ENCODE measurements at regions not wholly inside any gene's neighbourhood (a gene's known extent, or its start where the extent isn't known, plus 50 kb on each side); places are given as distances from the start of the nearest gene placed in this dataset.
A peak's percentile ranks its signal among the peaks of the same experiment; 100 is the strongest.

DNA sequence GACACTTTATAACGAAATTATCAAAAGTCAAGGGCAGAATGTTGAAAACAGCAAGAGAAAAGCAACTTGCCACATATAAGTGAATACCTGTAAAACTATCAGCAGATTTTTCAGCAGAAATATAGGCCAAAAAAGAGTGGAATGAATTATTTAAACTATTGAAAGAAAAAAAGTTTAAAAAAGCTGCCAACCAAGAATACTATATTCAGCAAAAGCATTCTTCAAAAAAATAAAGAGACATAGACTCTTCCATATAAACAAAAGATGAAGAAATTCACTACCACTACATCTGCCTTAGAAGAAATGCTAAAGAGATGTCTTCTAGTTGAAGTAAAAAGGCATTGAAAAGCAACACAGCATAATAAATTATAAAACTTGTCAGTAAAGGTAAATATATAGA, 80.6 kb upstream of the CPNE8 start:
- H3K4ac ChIP-seq (ENCODE audit: low read depth, low read length), result no peak overlapping the region
- no peak overlapping the region for H3K18ac ChIP-seq (ENCODE audit: low read length)
- H2BK120ac ChIP-seq (ENCODE audit: insufficient read depth, low read length, poor library complexity), result no peak overlapping the region
- no CpG with 5 or more reads among the region's 1 CpG for WGBS (ENCODE audit: extremely low coverage, insufficient coverage, insufficient read length)
- H3K9ac ChIP-seq (ENCODE audit: low read length), result no peak overlapping the region
- H3K4me2 ChIP-seq (ENCODE audit: low read length), result no peak overlapping the region
- H3K79me1 ChIP-seq (ENCODE audit: low read length), result no peaks in the 10 kb centered on the region
- H3K23ac ChIP-seq (ENCODE audit: low read length), result no peak overlapping the region
- H2BK5ac ChIP-seq (ENCODE audit: low read depth, low read length, poor library complexity), result no peak overlapping the region
- no peaks in the 10 kb centered on the region for H3K9me3 ChIP-seq (ENCODE audit: insufficient read depth, low read depth, low read length)
- no peak overlapping the region for H3K14ac ChIP-seq (ENCODE audit: low read length)
- H4K8ac ChIP-seq (ENCODE audit: low read depth, low read length), result no peak overlapping the region
- H2AFZ ChIP-seq (ENCODE audit: insufficient read depth, low read length, poor library complexity), result no peak overlapping the region
- H4K91ac ChIP-seq (ENCODE audit: low read depth, low read length), result no peak overlapping the region
- H3K27ac ChIP-seq (ENCODE audit: low read depth, low read length), result no peak overlapping the region
- no peaks in the 10 kb centered on the region for H3K4me1 ChIP-seq (ENCODE audit: control insufficient read depth in 1 of 2, insufficient read depth in 2 of 2, low read length in 2 of 2)
- no peaks in the 10 kb centered on the region for H3K79me2 ChIP-seq (ENCODE audit: control insufficient read depth, insufficient read depth, low read length, poor library complexity)
- H2BK12ac ChIP-seq (ENCODE audit: low read length), result no peak overlapping the region
- no peak overlapping the region for H2AK5ac ChIP-seq (ENCODE audit: low read length)
- no peaks in the 10 kb centered on the region for H3K27me3 ChIP-seq (ENCODE audit: insufficient read depth, low read length)
- no peaks in the 10 kb centered on the region for H3K36me3 ChIP-seq (ENCODE audit: control insufficient read depth in 1 of 2, insufficient read depth in 2 of 2, low read length in 2 of 2)
- H4K12ac ChIP-seq (ENCODE audit: low read depth, low read length), result no peak overlapping the region
- no peak for DNase-seq
- no peak overlapping the region for H3K4me3 ChIP-seq (ENCODE audit: low read depth, low read length)

- Histone ChIP-seq H3K9ac (ENCODE audit: low read length) (no peak overlapping the region), H2AFZ (ENCODE audit: insufficient read depth, low read length, poor library complexity) (no peak overlapping the region), H2BK5ac (ENCODE audit: low read depth, low read length, poor library complexity) (no peak overlapping the region), H3K9me3 (ENCODE audit: insufficient read depth, low read depth, low read length) (no peaks in the 10 kb centered on the region), H3K14ac (ENCODE audit: low read length) (no peak overlapping the region), H4K8ac (ENCODE audit: low read depth, low read length) (no peak overlapping the region), H3K79me2 (ENCODE audit: control insufficient read depth, insufficient read depth, low read length, poor library complexity) (no peaks in the 10 kb centered on the region), H3K4me2 (ENCODE audit: low read length) (no peak overlapping the region), H3K4me1 (ENCODE audit: control insufficient read depth in 1 of 2, insufficient read depth in 2 of 2, low read length in 2 of 2) (no peaks in the 10 kb centered on the region), H4K91ac (ENCODE audit: low read depth, low read length) (no peak overlapping the region), H2AK5ac (ENCODE audit: low read length) (no peak overlapping the region), H3K27me3 (ENCODE audit: insufficient read depth, low read length) (no peaks in the 10 kb centered on the region), H3K4me3 (ENCODE audit: low read depth, low read length) (no peak overlapping the region), H3K18ac (ENCODE audit: low read length) (no peak overlapping the region), H3K4ac (ENCODE audit: low read depth, low read length) (no peak overlapping the region), H3K23ac (ENCODE audit: low read length) (no peak overlapping the region), H2BK12ac (ENCODE audit: low read length) (no peak overlapping the region), H3K79me1 (ENCODE audit: low read length) (no peaks in the 10 kb centered on the region), H4K12ac (ENCODE audit: low read depth, low read length) (no peak overlapping the region), H3K36me3 (ENCODE audit: control insufficient read depth in 1 of 2, insufficient read depth in 2 of 2, low read length in 2 of 2) (no peaks in the 10 kb centered on the region), H2BK120ac (ENCODE audit: insufficient read depth, low read length, poor library complexity) (no peak overlapping the region), H3K27ac (ENCODE audit: low read depth, low read length) (no peak overlapping the region)
- no CpG with 5 or more reads among the region's 1 CpG for WGBS (ENCODE audit: extremely low coverage, insufficient coverage, insufficient read length)
- DNase-seq, result no peak
Observed at GRCh38 chr12:38984388-38984787, 79.0 kb upstream of the CPNE8 start.

DNA sequence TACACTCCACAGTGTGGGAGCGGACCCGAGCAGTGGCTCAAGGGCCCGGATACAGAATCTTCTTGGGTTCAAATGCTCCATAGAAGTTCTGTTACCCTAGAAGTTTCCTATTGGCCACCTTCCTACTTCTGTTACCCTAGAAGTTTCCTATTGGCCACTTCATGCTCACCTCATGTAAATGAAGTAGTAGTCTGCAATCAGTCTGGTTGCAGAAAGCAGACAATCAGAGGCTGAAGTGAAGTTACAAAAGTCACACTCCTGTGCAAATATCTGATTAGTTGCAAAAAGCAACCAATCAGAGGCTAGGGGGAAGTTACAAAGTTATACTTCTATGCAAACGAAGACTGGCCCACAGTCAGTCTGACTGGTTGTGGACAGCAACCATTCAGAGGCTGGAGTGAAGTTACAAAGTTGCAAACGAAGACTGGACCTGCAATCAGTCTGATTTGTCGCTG, 77.8 kb upstream of the CPNE8 start:
- Histone ChIP-seq H3K9me3 (ENCODE audit: insufficient read depth, low read depth, low read length) (no peaks in the 10 kb centered on the region), H3K4me1 (ENCODE audit: control insufficient read depth in 1 of 2, insufficient read depth in 2 of 2, low read length in 2 of 2) (no peaks in the 10 kb centered on the region), H4K8ac (ENCODE audit: low read depth, low read length) (no peak overlapping the region), H3K4ac (ENCODE audit: low read depth, low read length) (no peak overlapping the region), H2AFZ (ENCODE audit: insufficient read depth, low read length, poor library complexity) (no peak overlapping the region), H3K79me1 (ENCODE audit: low read length) (no peaks in the 10 kb centered on the region), H3K36me3 (ENCODE audit: control insufficient read depth in 1 of 2, insufficient read depth in 2 of 2, low read length in 2 of 2) (no peaks in the 10 kb centered on the region), H3K4me3 (ENCODE audit: low read depth, low read length) (no peak overlapping the region), H4K12ac (ENCODE audit: low read depth, low read length) (no peak overlapping the region), H3K27me3 (ENCODE audit: insufficient read depth, low read length) (no peaks in the 10 kb centered on the region), H3K23ac (ENCODE audit: low read length) (no peak overlapping the region), H3K79me2 (ENCODE audit: control insufficient read depth, insufficient read depth, low read length, poor library complexity) (no peaks in the 10 kb centered on the region), H3K18ac (ENCODE audit: low read length) (no peak overlapping the region), H2AK5ac (ENCODE audit: low read length) (no peak overlapping the region), H3K27ac (ENCODE audit: low read depth, low read length) (no peak overlapping the region), H2BK12ac (ENCODE audit: low read length) (no peak overlapping the region), H3K4me2 (ENCODE audit: low read length) (no peak overlapping the region), H2BK120ac (ENCODE audit: insufficient read depth, low read length, poor library complexity) (no peak overlapping the region), H4K91ac (ENCODE audit: low read depth, low read length) (no peak overlapping the region), H2BK5ac (ENCODE audit: low read depth, low read length, poor library complexity) (no peak overlapping the region), H3K14ac (ENCODE audit: low read length) (no peak overlapping the region), H3K9ac (ENCODE audit: low read length) (no peak overlapping the region)
- WGBS (ENCODE audit: extremely low coverage, insufficient coverage, insufficient read length), result no CpG with 5 or more reads among the region's 6 CpGs
- peak in 1 of 2 donors; percentile 6 for DNase-seq

GRCh38 chr12:38977132-38977531, 71.7 kb upstream of the CPNE8 start:
- WGBS (ENCODE audit: extremely low coverage, insufficient coverage, insufficient read length), result no CpG with 5 or more reads among the region's 1 CpG
- no peak overlapping the region for H2BK12ac ChIP-seq (ENCODE audit: low read length)

More at GRCh38 chr12:38977132-38977531, 71.7 kb upstream of the CPNE8 start:
- Histone ChIP-seq H3K9ac (ENCODE audit: low read length) (no peak overlapping the region), H3K27ac (ENCODE audit: low read depth, low read length) (no peak overlapping the region), H2BK5ac (ENCODE audit: low read depth, low read length, poor library complexity) (no peak overlapping the region), H3K18ac (ENCODE audit: low read length) (no peak overlapping the region), H3K36me3 (ENCODE audit: control insufficient read depth in 1 of 2, insufficient read depth in 2 of 2, low read length in 2 of 2) (no peaks in the 10 kb centered on the region), H4K91ac (ENCODE audit: low read depth, low read length) (no peak overlapping the region), H3K27me3 (ENCODE audit: insufficient read depth, low read length) (no peaks in the 10 kb centered on the region), H3K79me2 (ENCODE audit: control insufficient read depth, insufficient read depth, low read length, poor library complexity) (no peaks in the 10 kb centered on the region), H3K23ac (ENCODE audit: low read length) (no peak overlapping the region), H4K8ac (ENCODE audit: low read depth, low read length) (no peak overlapping the region), H3K14ac (ENCODE audit: low read length) (no peak overlapping the region), H3K79me1 (ENCODE audit: low read length) (no peaks in the 10 kb centered on the region), H2BK120ac (ENCODE audit: insufficient read depth, low read length, poor library complexity) (no peak overlapping the region), H3K4me1 (ENCODE audit: control insufficient read depth in 1 of 2, insufficient read depth in 2 of 2, low read length in 2 of 2) (no peaks in the 10 kb centered on the region), H3K4me3 (ENCODE audit: low read depth, low read length) (no peak overlapping the region), H2AFZ (ENCODE audit: insufficient read depth, low read length, poor library complexity) (no peak overlapping the region), H4K12ac (ENCODE audit: low read depth, low read length) (no peak overlapping the region), H3K9me3 (ENCODE audit: insufficient read depth, low read depth, low read length) (no peaks in the 10 kb centered on the region), H2AK5ac (ENCODE audit: low read length) (no peak overlapping the region), H3K4me2 (ENCODE audit: low read length) (no peak overlapping the region), H3K4ac (ENCODE audit: low read depth, low read length) (no peak overlapping the region)
- no peak for DNase-seq
